Activated CD4-positive, alpha-beta memory T cell treated with anti-CD3 and anti-CD28 coated beads, Interleukin-2, amount 10 ng/mL, durations not matched to agents 7 days and 5 days (primary cell): ENCODE measurements at regions not wholly inside any gene's neighbourhood (a gene's known extent, or its start where the extent isn't known, plus 50 kb on each side); places are given as distances from the start of the nearest gene placed in this dataset.

Experiments used
- CTCF ChIA-PET: fragments of 350-600 bp; sonication (Branson Sonifier 250); formaldehyde crosslinking; loops from one replicate; lab custom pipeline; 2021; ENCODE audit warnings: antibody characterized with exemption, inconsistent platforms; lab: Charles Lee
- POLR2A ChIA-PET: fragments of 350-600 bp; sonication (Branson Sonifier 250); formaldehyde crosslinking; loops from one replicate; lab custom pipeline; 2021; ENCODE audit warnings: antibody characterized with exemption; lab: Charles Lee
- DNase-seq: peaks from one replicate; pipeline ENCODE4 v3.0.0-alpha.2; 2020
- H3K27ac Mint-ChIP-seq: one replicate; pipeline ENCODE4 v1.8.0; 2021; ENCODE audit warnings: mild to moderate bottlenecking, mixed read lengths
- H3K27me3 Mint-ChIP-seq: one replicate; pipeline ENCODE4 v1.8.0; 2021; ENCODE audit warnings: mixed read lengths
- H3K36me3 Mint-ChIP-seq: one replicate; pipeline ENCODE4 v1.8.0; 2021; ENCODE audit warnings: low read depth, mixed read lengths
- H3K4me1 Mint-ChIP-seq: one replicate; pipeline ENCODE4 v1.8.0; 2021; ENCODE audit warnings: mixed read lengths
- H3K4me3 Mint-ChIP-seq: one replicate; pipeline ENCODE4 v1.8.0; 2021; ENCODE audit warnings: mild to moderate bottlenecking, mixed read lengths
- H3K9me3 Mint-ChIP-seq: one replicate; pipeline ENCODE4 v1.8.0; 2021; ENCODE audit warnings: mixed read lengths

DNA sequence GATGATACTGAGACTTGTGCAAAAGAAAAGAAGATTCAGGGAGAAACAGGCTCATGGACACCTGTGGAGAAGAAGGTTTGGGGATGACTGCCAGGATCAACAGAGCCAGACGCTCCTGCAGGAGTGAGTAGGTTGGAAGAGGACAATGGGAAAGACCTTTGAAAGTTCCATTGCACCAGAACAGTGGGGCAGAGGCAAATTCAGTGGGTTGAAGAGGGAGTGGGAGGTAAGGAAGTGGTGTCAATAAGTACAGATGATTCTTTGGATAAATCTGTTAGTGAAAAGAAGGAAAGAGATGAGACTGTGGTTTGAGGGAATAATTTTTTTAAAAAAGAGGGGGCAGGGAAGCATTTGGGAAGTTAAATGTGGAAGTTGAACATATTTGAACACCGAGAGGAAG, 212.8 kb downstream of the SOX9 start:
- Mint-ChIP-seq H3K9me3 (peaks cover 2% of the 10 kb centered on the region), H3K36me3 (no peaks in the 10 kb centered on the region), H3K4me1 (no peaks in the 10 kb centered on the region), H3K27me3 (peaks cover 2% of the 10 kb centered on the region), H3K27ac (no peak overlapping the region), H3K4me3 (no peak overlapping the region)
- ChIA-PET CTCF (no interaction called here), POLR2A (no interaction called here)
- DNase-seq: no peak

DNA sequence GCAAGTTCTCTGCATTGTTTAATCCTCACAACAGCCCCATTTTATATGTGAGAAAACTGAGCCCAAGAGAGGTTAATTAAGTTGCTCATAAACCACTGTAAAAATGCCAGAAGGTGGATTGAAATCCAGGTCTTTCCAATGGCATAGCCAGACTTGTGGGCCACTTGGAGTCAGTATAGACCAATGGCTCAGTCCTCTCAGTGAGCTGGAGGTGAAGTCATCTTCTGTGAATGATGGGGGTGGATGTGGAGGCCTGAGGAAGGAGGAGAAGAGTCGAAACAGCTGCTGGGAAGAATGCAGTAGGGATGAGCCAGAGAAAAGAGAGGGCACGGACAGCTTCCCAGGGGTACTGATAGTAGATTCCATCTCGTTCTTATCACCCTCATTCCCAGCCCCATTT, 213.4 kb downstream of the SOX9 start:
- Mint-ChIP-seq H3K27me3 (peaks cover 2% of the 10 kb centered on the region), H3K4me3 (no peak overlapping the region), H3K27ac (no peak overlapping the region), H3K4me1 (no peaks in the 10 kb centered on the region), H3K9me3 (peaks cover 2% of the 10 kb centered on the region), H3K36me3 (no peaks in the 10 kb centered on the region)
- POLR2A ChIA-PET: no interaction called here
- CTCF ChIA-PET: no interaction called here
- no peak for DNase-seq

DNA sequence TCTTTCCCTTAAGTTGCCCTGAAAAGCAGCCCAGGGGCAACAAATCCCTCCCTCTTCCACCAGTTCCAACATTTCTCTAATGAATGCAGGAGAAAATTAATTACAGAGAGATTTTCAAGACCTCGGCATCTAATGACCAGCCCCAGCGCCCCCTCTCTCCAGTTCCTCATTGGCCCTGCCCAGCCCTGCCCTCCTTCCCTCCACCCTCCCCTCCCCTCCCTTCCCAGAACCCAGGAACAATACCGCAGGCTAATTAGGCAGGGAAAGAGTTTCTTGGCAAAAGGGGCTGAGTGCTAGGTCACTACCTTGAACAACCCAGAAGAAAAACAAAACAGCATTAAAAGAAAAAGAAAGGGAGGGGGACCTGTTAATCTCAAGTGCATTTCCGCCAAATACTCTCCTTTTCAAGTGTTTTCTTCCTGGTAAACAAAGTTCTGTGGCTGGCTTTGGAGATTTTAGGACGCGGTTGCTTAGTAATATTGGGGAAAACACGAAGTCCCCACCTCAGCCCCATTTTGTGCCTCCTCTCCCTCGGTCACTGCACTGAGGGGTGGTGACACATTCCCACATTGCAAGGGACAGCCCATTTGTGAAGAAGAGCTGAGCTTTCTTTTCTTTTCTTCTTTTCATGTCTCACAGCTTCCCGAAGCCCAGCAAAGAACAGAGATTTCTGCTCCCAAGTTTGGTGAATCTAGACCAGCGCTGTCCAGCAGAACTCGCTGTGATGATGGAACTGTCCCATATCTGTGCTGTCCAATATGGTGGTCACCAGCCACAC, 215.4 kb downstream of the SOX9 start:
- Mint-ChIP-seq H3K27me3 (peaks cover 2% of the 10 kb centered on the region), H3K9me3 (peaks cover 2% of the 10 kb centered on the region), H3K4me3 (no peak overlapping the region), H3K27ac (no peak overlapping the region), H3K4me1 (no peaks in the 10 kb centered on the region), H3K36me3 (no peaks in the 10 kb centered on the region)
- POLR2A ChIA-PET: no interaction called here
- CTCF ChIA-PET: no interaction called here
- no peak for DNase-seq

DNA sequence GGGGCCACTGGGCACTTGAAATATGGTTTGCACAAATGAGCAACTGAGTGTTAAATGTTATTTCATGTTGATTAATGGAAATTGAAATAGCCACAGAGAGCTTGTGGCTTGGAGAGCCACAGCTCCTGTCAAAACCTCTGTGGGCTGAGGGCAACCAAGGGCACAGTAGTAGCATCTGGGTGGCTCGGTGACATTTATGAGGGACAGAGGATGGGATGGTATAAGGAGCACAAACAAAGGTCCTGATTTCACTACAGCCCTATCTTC, 215.9 kb downstream of the SOX9 start:
- Mint-ChIP-seq H3K4me3 (no peak overlapping the region), H3K27me3 (peaks cover 2% of the 10 kb centered on the region), H3K9me3 (peaks cover 2% of the 10 kb centered on the region), H3K4me1 (no peaks in the 10 kb centered on the region), H3K36me3 (no peaks in the 10 kb centered on the region), H3K27ac (no peak overlapping the region)
- no peak for DNase-seq
- POLR2A ChIA-PET: no interaction called here
- CTCF ChIA-PET: no interaction called here

DNA sequence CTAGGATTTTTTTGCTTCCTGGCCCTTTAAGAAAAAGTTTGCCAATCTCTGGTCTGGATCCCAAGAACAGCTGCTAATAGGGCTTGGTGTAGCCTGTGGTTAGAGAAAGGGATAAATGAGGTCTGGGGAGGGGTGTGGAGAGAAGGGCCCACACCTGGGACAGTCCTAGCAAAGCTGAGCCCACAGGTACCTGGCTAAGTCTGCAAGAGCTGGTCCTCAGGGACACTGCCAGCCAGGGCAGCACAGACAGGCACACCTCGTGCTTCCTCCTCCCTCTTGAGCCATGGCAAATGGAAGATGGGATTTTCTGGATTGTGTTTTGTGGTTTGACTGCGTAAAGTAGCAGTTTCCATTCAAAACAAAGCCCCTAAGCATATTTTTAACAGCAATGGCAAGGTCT, 217.5 kb downstream of the SOX9 start:
- no peak for DNase-seq
- Mint-ChIP-seq H3K27me3 (peaks cover 2% of the 10 kb centered on the region), H3K4me1 (no peaks in the 10 kb centered on the region), H3K27ac (no peak overlapping the region), H3K9me3 (peaks cover 2% of the 10 kb centered on the region), H3K36me3 (no peaks in the 10 kb centered on the region), H3K4me3 (no peak overlapping the region)
- POLR2A ChIA-PET: no interaction called here
- CTCF ChIA-PET: no interaction called here

DNA sequence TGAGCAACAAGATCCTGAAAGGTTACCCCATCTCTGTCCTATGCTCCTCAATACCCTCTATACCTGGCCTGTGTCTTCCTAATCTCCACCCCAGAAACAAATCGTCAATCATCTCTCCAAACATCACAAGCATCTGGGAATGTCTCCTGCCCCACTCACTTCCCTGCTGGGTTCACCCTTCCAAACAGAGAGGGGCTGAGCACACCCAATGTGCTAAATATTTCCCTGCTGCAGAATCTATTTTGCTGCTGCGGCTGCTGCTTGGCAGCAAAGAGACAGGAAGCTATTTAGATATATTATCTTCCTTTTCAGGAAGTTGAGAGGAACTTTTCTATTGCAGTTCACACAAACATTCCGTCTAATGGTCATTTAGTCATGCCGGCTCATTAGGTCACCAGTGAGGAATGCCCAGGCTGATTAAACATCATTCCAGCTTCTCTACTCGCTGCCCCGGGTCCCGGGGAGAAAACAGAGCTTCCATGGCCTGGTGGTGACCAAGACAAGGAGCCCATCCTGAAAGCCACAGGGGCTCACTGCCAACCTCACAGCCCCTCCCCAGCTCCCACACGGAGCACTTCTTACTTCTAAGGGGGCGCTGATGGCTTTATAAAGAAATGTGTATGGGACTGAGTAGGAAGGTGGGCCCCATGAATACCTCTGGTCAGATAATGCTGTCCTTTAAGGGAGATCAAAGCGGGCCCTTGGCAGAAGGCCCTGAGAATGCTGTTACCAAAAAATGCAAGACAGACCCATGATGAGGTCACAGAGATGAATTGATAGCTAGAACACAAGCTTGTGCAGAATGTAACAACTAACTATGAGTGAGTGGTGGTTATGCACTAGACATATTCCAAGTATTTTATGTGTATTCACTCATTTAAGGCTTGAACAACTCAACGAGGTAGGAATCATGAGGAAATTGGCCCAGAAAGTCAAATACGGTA, 218.3 kb downstream of the SOX9 start:
- no peak overlapping the region for H3K27ac Mint-ChIP-seq
- H3K36me3 Mint-ChIP-seq: no peaks in the 10 kb centered on the region
- no peak overlapping the region for H3K4me3 Mint-ChIP-seq
- DNase-seq: no peak
- ChIA-PET CTCF (no interaction called here), POLR2A (no interaction called here)
- peaks cover 2% of the 10 kb centered on the region for H3K9me3 Mint-ChIP-seq
- H3K27me3 Mint-ChIP-seq: peaks cover 2% of the 10 kb centered on the region
- no peaks in the 10 kb centered on the region for H3K4me1 Mint-ChIP-seq

DNA sequence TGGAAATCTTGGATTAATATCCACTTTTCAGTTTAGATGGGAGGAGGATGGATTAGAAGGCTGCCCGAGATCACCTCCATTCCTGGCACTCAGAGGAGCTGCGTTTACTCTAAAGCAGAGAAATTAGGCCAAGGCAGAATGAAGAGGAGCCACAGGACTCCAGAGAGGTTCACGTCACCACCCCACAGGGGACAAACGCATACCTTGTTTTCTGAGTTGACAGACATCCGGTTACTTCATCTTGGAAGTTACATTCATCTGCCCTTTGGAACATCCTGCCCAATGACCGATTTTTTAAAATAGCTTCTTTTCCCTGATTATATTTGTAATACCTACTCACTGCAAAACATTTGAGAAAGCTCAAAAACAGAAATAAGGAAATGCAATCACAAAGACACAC, 220.0 kb downstream of the SOX9 start:
- POLR2A ChIA-PET: no interaction called here
- no peaks in the 10 kb centered on the region for H3K4me1 Mint-ChIP-seq
- no peak overlapping the region for H3K27ac Mint-ChIP-seq
- CTCF ChIA-PET: no interaction called here
- H3K9me3 Mint-ChIP-seq: no peaks in the 10 kb centered on the region
- H3K36me3 Mint-ChIP-seq: no peaks in the 10 kb centered on the region
- H3K27me3 Mint-ChIP-seq: no peaks in the 10 kb centered on the region
- no peak overlapping the region for H3K4me3 Mint-ChIP-seq
- DNase-seq: no peak

DNA sequence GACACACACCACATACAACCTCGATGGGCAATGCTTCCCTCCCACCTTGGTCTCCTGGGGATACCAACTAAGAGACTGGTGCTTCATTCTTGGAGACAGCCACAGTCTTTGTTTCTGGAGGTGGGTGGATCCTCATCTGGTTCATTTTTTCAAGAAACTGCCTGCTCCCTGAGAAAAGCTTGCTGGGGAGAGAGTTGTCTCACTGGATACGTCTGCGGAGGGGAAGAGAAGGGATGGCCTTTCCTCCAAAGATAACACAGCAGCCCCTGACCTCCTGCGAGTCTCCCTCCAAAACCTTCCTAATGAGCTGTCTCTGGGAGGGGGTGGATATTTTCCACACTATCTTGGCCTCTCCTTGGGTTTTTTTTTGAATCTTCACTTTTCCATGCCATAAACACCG, 221.2 kb downstream of the SOX9 start:
- ChIA-PET POLR2A (no interaction called here), CTCF (no interaction called here)
- no peaks in the 10 kb centered on the region for H3K9me3 Mint-ChIP-seq
- no peak overlapping the region for H3K4me3 Mint-ChIP-seq
- no peaks in the 10 kb centered on the region for H3K4me1 Mint-ChIP-seq
- no peak overlapping the region for H3K27ac Mint-ChIP-seq
- no peaks in the 10 kb centered on the region for H3K27me3 Mint-ChIP-seq
- no peaks in the 10 kb centered on the region for H3K36me3 Mint-ChIP-seq
- no peak for DNase-seq

DNA sequence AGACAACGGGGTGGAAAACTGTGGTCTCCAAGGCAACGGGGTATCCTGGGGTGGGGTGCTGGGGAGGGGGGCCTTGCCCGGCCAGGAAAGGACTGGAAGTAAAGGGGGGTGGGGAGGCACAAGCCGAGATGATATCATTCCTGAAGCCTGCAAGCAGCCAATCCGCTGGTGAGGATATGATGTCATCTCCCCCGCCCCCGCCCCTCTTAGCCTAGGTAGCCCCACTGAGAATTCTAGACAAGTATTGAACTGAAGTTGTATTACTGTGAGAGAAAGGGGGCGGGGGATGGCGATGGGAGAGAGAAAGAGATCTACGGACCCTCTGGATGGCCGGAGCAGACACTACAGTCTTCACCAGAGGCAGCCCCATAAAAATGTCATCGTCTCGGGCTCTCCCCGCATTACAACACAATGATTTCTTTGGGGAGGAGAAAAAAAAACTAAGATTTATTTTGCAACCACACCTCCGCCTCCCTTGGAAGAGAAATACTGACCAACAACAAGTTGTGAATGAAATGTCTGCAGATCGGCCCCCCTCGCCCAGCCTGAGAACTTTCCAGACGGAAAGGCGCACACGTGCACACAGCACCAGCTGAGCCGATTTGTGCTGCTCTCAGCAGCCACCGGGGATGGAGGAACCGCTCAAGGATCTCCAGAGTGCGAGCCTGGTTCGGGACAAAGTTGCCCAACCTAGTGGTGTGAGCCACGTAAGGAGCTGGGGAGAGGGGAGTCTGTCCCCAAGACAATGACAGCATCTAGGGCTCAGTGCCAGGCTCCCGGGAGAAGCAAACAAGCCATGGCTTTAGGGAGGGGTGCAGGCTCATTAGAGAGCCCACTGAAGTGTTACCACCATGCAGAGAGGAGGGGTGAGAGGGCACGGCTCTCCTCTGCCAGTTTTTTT, 222.1 kb downstream of the SOX9 start:
- H3K36me3 Mint-ChIP-seq: no peaks in the 10 kb centered on the region
- no peaks in the 10 kb centered on the region for H3K4me1 Mint-ChIP-seq
- DNase-seq: no peak
- no peaks in the 10 kb centered on the region for H3K27me3 Mint-ChIP-seq
- ChIA-PET POLR2A (no interaction called here), CTCF (no interaction called here)
- H3K4me3 Mint-ChIP-seq: no peak overlapping the region
- H3K27ac Mint-ChIP-seq: no peak overlapping the region
- H3K9me3 Mint-ChIP-seq: no peaks in the 10 kb centered on the region

DNA sequence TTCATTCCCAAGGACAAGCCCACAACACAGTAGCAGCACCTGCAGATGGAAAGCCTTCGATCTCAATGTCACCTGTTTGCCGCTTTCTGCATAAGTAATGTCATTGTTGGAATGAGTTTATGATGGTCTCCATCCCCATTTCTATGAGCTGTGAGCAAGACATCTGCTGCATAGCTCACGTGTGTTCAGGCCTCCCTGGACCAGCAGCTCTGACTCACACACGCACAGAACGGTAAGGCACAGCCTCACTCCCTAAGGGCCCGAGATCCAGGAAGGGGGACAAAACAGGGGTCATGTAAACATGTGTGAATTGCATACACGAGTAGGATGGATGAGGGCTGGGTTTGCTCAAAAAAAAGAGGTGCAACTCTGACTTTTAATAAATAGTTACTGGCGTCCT, 223.1 kb downstream of the SOX9 start:
- ChIA-PET POLR2A (no interaction called here), CTCF (no interaction called here)
- no peaks in the 10 kb centered on the region for H3K27me3 Mint-ChIP-seq
- no peaks in the 10 kb centered on the region for H3K9me3 Mint-ChIP-seq
- DNase-seq: no peak
- no peaks in the 10 kb centered on the region for H3K36me3 Mint-ChIP-seq
- no peak overlapping the region for H3K27ac Mint-ChIP-seq
- H3K4me1 Mint-ChIP-seq: no peaks in the 10 kb centered on the region
- no peak overlapping the region for H3K4me3 Mint-ChIP-seq

DNA sequence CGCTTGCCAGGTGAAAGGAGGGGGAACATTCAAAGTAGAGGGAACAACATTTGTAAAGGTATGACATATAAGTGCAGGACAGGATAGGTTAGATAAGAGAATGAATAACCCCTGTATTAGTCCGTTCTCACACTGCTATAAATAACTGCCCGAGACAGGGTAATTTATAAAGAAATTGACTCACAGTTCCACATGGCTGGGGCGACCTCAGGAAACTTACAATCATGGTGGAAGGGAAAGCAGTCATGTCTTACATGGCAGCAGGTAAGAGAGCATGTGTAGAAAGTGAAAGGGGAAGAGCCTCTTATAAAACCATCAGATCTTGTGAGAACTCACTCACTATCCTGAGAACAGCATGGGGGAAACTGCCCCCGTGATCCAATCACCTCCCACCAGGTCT, 223.8 kb downstream of the SOX9 start:
- ChIA-PET POLR2A (no interaction called here), CTCF (no interaction called here)
- Mint-ChIP-seq H3K27me3 (no peaks in the 10 kb centered on the region), H3K4me3 (no peak overlapping the region), H3K36me3 (no peaks in the 10 kb centered on the region), H3K27ac (no peak overlapping the region), H3K4me1 (no peaks in the 10 kb centered on the region), H3K9me3 (no peaks in the 10 kb centered on the region)
- DNase-seq: no peak

DNA sequence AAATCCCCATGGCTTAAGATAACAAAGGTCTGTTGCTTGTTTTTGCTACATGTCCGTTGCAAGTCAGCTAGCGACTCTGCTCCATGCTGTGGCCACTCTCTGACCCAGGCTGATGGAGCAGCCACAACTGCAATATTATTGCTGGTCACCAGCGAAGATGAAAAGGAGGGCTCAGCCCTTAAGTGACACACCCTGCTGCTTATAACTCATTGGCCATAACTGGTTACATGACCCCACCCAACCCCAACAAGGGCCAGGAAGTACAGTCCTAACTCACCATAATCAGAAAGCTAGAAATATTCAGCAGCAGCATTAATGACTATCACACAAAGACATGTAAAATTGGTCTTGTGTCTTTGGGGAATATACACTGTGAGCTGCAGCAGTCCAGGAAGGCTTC, 224.3 kb downstream of the SOX9 start:
- H3K36me3 Mint-ChIP-seq: no peaks in the 10 kb centered on the region
- no peaks in the 10 kb centered on the region for H3K4me1 Mint-ChIP-seq
- no peak overlapping the region for H3K27ac Mint-ChIP-seq
- ChIA-PET POLR2A (no interaction called here), CTCF (no interaction called here)
- no peak for DNase-seq
- H3K9me3 Mint-ChIP-seq: no peaks in the 10 kb centered on the region
- H3K4me3 Mint-ChIP-seq: no peak overlapping the region
- no peaks in the 10 kb centered on the region for H3K27me3 Mint-ChIP-seq

DNA sequence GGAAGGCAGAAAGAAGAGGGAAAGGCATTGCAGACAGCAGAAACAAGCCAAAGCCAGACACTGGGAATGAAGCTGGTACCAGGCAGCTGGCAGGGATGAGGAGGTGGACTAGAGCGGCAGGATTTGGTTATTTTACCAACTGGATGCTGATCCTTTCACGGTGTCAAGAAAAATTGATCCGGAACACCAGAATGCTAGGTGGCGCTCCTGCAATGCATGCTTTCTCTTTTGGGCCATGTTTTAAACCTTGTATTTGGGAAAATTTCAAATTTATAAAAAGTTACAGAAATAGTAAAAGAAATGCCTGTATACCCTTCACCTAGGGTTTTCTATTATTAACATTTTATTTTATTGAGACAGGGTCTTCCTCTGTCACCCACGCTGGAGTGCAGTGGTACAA, 224.7 kb downstream of the SOX9 start:
- H3K9me3 Mint-ChIP-seq: no peaks in the 10 kb centered on the region
- no peak overlapping the region for H3K27ac Mint-ChIP-seq
- H3K36me3 Mint-ChIP-seq: no peaks in the 10 kb centered on the region
- H3K4me1 Mint-ChIP-seq: no peaks in the 10 kb centered on the region
- DNase-seq: no peak
- H3K4me3 Mint-ChIP-seq: no peak overlapping the region
- CTCF ChIA-PET: no interaction called here
- POLR2A ChIA-PET: no interaction called here
- H3K27me3 Mint-ChIP-seq: no peaks in the 10 kb centered on the region
